ENCODE measurements at regions not wholly inside any gene's neighbourhood (a gene's known extent, or its start where the extent isn't known, plus 50 kb on each side); places are given as distances from the start of the nearest gene placed in this dataset.

DNA sequence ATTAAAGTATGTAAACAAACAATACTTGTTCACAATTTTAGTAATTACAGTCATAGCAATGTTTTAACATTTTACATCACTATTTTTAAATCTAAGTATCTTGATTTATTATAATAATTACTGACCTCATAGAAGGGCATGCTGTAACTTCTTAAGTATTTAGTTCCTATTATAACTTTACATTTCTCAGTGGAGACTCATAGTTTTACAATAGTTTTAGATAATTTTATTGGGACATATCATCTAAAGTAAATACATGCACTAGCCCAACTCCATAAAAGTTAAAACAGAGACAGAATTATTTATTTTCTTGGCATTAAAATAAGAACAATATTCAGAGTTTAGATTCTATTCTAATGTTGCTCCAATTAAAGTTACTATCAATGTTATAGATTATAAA is 466.5 kb upstream of the BCHE start:
- TF ChIP-seq EZH2 (IDR thresholded peaks at IDR 0.05; ENCODE audit: low read length, unreplicated experiment) (no peak), CTCF (conservative IDR thresholded peaks at IDR 0.05; ENCODE audit: low read depth, low read length) (no peak)
